GM18873 (cell line): ENCODE measurements at regions not wholly inside any gene's neighbourhood (a gene's known extent, or its start where the extent isn't known, plus 50 kb on each side); places are given as distances from the start of the nearest gene placed in this dataset.
"Not testable (repeated sequence)": the region's sequence is repeated elsewhere in the genome, so short reads cannot be mapped to it uniquely, and the experiment has no call there.

Experiments used
- ATAC-seq: cut with Tn5 transposase; IDR thresholded peaks from one replicate; pipeline ENCODE4 v1.9.1; 2021; ENCODE audit warnings: mild to moderate bottlenecking, moderate library complexity, moderate number of reproducible peaks; ENCODE audit not compliant: unreplicated experiment, low FRiP score

DNA sequence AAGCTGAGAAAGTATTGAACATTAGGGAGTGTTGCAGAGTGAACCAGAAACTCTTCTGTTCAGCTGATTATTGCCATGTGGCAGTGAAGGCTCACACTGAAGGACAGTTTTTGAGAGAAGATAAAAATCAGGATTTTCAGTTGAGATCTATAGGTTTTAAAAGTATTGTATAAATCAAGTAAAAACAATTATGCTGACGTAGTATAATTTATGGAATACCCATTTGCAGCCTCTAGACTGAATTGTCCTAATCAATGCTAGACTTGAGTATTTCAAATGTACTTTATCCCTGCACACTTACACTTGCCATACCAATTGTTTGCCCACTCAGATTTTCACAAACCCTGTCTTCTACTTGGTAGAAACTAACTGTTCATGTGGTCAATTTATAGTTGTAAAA lies 245.8 kb downstream of the FRK start:
- no peak for ATAC-seq

DNA sequence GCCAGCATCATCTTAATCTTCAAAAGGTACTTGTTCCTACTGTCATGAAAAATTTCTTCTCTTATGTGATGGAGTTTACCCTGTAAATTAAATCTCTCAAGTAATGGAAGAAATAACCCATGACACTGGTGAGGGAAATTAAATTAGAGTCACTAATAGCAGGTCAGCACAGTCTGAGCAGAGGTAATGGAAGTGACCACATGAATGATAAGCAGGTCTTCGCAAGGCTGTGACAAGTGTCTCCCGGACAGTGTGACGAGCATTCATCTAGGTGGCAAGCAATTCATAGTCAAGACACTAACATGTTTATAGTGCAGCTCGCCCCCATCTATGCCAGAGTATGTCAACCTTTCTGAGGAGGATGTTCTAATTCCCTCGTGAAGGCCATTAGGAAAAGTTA lies 249.2 kb downstream of the FRK start:
- ATAC-seq = no peak

DNA sequence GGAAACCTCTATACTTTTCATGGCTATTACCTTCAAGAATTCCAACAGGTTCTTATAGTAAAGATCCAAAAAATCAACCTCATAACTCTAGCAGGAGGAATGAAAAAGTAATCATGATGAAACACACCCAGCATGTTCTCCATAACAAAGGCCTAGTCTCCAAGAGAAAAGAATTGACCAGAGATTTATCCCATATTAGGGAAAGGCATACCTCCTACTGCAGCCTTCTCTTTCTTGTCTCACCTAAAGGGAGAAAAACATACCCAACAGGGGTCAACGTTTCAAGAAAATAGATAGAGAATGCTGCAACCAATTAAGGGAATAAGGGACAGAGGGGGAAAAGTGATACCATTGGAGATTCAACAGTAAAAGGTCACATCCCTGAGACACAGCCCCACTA lies 262.5 kb downstream of the FRK start:
- ATAC-seq = no peak

DNA sequence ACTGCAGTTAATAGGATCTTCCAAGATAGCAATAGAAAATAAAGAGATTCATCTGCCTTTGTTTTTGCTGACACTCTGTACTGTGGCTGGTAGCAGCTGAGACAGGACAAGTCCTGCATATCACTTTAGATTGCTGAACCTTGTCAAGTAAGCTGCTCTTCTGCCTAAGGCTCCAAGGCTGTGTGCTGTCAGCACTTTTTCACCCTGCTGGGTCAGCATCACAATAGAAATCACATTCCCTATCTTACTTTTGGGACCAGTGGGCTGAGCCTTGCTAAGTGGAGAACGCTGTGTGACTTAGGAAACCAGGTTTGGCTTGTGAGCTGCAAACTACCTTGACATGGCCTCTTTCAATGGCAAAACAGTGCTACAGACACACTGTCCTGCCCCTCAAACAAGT lies 263.9 kb downstream of the FRK start:
- ATAC-seq = no peak

DNA sequence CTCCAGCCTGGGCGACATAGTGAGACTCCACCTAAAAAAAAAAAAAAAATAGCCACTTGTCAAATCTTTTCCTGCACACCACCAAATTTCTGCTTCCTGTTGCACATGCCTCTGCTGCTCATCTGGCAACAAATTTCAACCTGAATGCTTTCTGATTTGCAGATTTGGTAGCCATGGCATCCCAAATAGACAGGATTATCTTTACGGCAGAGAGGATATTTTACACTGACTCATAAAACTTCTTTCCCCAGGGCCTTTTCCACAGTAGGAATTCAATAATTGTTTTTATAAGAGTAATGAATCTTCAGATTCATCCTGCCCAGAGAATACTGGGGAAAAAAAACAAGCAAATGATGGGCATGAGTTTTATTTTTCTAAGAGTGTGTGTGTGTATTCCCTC lies 264.6 kb downstream of the FRK start:
- no peak for ATAC-seq

DNA sequence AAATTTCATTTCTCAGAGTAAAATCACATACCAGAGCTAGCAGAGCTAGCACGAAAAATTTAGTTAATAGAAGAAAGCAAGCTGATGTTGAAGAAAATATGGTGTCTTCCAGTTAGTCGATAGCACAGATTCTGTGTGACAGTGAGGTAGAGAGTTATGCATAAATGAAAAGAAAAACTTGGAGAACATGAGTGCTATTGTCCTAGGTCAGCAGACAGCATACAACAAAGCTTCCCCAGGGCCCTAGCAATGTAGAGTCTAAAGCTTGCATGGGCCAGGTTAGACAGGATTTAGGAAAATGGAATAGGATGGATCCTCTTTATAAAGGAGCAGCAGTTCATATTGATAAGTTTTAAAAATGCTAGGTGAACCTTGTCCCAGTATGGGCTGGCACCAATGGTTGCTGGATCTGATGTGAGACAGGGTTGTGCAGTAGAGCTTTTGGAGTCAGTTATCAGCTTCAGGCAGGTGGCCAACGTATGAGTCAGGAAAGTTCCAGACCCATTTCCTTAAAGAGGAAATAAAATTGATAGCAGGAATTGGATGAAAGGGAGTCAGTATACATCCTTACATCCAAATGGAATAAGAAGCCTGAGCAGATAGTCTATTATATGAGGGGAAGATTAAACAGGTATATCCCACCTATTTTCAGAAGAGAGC lies 277.2 kb downstream of the FRK start:
- ATAC-seq = no peak

DNA sequence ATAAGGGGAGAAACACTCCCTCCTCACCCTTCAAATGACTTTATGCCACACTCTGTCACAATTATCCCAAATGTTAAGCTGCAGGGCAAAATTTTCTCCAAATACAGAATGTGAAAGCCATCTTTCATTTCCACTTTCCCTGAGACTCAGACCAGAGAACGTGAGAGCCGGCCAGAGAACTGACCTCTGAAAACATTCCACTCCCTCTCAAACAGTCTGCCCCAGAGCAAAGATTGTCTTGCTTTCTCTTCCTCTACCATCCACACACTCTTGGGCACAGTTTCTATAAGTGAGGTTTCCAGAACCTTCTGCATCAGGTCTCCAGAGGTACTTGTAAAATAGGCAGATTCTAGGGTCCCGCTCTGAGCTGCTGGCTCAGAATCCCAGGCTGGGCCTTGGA lies 278.1 kb downstream of the FRK start:
- no peak for ATAC-seq

DNA sequence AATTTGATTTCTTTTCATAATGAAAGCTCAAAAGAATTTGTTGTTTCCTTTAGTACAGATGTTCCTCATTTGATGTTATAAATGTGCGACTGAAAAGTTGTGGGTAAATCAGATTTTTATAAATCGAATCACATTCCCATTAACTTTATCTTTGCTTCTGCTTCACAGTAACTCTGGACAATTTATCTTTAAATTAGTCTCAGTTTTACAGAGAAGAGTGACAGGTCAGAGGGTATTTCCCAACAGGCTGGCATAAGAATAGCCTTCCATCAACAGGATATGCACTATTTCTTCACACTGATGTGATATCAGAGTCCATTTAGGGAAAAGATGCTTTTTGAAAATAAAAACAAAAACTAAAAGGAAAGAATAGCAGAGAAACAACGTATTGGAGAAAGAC lies 286.9 kb downstream of the FRK start:
- no peak for ATAC-seq

DNA sequence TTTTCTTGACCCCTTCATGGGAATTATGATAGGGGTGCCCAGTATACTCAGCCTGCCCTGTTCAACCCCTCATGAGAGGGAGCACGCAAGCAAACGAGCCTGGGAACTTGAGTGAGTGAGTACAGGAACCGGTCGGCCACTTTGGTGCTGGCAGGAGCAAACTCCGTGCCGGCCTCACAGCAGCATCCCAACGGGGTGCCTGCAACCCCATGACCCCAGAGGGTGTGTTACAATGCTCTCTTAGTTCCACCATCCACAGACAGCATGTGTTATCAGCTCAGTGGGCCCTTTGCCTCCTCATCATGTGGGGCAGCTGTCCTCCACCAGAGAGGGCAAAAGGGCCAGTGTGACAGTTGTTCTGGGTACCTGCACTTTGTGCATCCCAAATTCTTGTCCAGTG lies 289.8 kb downstream of the FRK start:
- ATAC-seq = no peak

DNA sequence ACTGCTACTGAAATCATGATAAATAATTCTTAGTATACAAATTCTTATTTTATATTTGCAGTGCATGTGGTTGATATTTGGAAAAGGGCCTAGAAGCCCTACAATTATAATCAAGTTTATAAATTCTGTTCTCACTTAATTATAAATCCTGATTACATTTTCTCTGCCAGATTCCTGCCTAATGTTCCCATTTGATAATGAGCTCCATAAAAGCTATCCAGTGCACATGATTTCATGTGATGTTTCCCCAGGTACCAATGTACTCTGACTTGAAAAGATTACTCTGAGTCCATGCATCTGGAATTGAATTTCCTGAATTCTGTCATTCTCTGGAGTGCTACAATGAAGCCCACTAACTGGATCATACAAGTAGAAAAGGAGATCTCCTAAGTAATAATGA lies 292.2 kb downstream of the FRK start:
- no peak for ATAC-seq

DNA sequence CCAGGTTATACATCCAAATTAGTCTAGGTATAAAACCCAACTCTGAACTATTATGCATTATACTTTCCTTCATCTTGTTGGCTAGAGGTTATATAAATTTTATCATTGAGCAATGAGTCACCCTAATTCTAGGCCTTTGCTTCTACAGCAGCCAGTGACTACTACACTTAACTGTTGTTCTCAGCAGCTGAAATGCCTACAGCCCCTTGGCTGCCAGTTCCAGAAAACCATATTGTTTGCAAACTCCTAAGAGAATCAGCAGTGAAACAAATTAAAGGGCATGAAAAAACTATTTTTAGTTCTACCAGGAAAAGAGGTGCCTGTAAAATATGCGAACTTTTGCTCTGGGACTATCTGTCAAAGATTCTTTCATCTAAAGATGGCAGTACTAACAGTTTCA lies 292.8 kb downstream of the FRK start:
- no peak for ATAC-seq

DNA sequence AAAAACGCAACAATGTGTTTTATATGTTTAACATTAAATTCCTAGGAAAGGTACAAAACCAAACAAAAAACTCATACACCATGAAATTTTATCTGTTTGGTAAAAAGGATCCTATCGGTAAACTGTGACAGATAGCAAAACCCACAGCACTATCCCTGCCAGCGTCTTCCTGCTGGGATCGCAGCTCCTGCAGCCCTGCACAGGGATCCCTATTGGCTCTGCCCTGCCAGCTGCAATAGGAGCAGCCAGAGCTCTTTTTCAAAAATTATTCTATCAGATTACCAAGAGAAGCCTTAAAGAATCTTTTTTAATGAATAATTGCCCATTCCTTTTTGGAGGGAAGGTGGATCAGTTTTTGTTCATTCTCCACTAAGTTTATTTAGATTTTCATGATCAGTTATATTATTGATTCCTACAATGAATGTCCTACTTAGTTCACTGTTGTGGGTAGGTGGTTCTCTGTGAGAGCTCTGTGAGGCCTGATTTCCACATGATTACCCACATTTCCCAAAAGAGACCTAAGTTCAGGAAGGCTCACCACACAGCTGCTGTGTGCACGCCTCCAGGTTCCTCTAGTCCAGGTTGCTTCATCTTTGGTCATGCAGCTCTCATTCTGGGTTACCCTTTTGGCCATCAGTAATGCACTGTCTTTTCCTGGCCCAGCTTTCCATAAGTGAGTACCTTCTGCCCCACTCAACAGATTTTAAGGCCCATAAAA lies 293.8 kb downstream of the FRK start:
- ATAC-seq = no peak

DNA sequence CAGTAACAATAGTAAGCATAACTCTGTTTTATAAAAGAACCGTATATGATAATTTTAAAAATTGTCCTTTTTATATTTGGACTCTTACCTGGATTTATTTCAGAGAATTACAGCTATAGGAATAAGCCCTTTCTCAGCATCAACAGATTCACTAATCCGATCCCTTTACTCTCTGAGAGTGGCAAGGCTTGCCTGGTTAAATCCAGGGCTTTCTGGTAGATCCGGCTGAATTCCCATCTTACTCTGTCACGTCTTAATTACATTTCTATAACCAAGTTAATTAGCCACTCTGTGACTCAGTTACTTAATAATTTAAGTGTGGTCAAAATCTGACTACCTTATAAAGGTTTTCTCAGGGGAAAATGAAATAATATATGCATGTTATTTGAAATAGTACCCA lies 294.7 kb downstream of the FRK start:
- no peak for ATAC-seq

DNA sequence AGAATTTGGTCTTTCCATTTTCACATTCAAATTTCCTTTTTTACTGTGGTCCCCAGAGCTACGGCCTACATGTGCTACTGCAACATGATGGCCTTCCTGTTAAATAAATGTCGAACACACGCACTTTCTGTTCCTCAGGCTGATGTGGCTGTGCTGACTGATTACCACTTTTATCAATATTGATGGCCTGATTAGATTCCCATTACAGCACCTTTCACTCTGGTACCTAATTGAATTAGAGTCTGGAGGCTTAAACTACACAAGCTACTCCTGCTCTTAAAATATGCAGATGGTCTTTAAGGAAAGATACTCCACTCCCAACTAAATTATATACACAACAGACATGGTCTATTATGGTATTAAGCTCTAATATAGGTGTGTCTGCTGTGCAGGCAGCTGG lies 301.6 kb downstream of the FRK start:
- ATAC-seq = no peak

DNA sequence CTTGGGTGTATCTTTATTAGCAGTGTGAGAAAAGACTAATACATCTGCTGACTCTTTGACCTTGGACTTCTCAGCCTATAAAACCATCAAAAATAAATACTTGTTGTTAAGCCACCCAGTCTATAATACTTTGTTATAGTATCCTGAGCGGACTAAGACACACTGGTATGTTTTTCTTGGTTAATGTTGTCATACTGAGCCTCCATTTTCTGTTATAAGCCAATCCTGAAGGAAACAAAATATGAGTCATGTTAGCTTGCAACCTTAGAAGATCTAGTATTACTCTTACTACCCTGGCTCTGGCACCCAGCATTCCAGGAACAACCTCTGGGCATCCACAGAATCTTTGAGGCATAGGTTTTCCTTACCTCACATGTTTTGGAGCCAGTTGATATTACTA lies 307.2 kb downstream of the FRK start:
- ATAC-seq = no peak

DNA sequence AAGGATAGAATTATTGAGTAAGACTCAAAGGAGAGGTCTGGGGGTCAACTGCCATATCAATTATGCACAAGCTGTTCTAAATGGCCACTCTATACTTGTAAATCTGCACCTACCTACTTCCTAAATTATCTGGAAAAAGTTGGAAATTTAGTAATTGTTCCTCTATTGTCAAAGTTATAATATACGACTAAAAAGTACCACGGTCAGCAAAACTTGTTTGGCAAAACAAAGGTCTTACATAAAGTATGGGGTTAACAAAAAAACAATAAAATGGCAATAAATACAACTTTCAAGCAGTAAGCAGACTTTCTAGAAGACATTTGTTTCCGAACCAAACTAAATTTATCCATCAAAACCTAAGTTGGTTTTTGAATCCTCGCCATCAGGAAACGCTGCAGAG lies 309.7 kb downstream of the FRK start:
- ATAC-seq = no peak

DNA sequence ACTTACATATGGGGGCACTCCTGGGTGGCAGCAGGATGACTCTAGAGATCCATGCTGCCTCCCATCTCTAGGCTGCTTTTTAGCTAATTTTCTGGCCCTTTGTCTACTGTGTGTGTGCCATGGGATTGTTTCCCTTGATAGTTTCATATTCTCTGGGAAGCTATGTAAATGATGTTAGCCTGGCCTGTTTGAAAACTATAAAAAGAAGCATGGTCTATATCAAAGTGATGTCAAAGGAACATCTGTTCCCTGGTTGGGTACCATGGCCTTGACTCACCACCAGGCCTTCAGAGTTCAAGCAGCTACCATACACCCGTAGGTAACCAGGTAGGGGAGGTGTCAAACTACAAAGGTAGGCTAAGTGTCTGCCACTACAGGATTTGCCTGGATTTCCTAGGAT lies 310.4 kb downstream of the FRK start:
- no peak for ATAC-seq

DNA sequence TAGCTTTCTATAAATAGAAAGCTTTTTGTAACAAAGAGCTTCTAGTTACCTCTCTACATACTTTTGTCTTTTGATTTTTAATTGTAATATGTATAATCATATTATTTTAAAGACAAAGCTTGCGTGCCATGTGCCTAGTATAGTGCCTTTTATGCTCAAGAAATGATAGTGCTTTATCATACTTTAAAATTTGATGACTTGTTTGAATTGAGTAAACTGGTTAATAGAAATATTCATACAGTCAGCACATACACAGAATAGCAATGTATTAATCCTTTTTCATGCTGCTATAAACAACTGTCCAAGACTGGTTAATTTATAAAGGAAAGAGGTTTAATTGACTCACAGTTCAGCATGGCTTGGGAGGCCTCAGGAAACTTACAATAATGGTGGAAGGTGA lies 313.0 kb downstream of the FRK start:
- ATAC-seq = no peak

DNA sequence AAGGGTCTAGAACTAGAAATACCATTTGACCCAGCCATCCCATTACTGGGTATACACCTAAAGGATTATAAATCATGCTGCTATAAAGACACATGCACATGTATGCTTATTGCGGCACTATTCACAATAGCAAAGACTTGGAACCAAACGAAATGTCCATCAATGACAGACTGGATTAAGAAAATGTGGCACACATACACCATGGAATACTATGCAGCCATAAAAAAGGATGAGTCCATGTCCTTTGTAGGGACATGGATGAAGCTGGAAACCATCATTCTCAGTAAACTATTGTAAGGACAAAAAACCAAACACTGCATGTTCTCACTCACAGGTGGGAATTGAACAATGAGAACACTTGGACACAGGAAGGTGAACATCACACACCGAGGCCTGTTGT lies 314.1 kb downstream of the FRK start:
- ATAC-seq = not testable (repeated sequence)

DNA sequence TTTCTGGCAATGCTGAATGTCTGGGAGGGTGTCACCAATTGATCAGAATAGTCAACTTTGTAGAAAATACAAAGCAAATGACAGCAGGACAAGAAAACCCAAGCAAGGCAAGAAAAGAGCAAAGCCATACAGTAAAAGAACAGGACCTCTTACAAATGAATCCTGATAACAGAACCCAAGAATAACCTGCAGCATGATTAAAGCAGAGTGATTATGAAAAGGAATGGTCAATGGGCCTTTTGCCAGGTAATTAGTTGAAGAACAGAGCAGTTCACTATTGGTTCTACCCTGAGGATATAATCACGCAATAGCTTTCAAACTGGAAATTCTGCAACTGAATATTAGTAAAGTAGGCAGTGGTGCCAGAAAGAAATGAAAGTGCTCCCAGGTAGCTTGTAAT lies 319.8 kb downstream of the FRK start:
- no peak for ATAC-seq

DNA sequence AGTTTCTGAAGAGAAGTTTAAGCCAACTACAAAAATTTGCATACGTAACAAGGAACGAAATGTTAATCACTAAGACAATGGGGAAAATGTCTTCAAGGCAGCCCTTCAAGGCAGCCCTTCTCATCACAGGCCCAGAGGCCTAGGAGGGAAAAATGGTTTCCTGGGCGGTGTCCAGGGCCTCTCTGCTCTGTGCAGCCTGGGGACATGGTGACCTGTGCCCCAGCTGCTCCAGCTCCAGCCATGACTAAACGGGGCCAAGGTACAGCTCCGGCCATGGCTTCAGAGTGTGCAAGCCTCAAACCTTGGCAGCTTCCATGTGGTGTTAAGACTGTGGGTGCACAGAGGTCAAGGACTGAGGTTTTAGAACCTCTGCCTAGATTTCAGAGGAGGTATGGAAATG lies 325.1 kb downstream of the FRK start:
- no peak for ATAC-seq

DNA sequence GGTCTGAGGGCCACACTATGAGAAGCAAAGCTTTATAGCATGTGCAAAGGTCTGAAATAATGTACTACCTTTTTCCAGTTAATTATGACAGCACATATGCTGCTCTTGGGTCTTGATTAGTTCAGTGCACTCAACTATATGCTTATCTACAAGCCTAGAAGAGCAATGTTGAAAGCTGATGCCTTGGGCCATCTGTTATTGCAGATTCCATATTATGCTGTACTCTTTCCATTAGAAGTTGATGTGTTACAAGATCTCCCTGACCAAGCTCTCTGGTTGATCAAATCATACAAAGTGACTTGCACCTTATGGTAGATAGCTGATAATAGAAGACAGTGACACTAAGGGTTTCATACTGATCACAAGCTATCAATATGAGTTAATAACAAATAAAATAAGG lies 327.3 kb downstream of the FRK start:
- no peak for ATAC-seq

DNA sequence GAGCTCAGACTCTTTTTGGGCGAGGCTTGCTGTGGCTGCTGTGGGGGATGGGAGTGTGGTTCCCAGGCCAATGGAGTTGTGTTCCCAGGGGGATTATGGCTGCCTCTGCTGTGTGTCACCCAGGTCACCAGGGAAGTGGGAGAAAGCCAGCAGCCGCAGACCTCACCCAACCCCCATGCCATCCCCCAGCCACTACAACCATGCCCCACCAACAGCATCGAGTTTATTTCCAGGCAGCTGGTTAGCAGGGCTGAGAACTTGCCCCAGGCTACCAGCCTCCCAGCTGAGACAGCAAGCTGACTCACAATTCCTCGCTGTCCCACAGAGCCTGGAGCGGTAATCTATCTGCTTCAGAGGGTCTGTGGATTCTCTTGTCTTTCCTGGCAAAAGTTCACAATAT lies 331.7 kb downstream of the FRK start:
- no peak for ATAC-seq
